PFSK-1 (cell line): ENCODE measurements at regions not wholly inside any gene's neighbourhood (a gene's known extent, or its start where the extent isn't known, plus 50 kb on each side); places are given as distances from the start of the nearest gene placed in this dataset.

Experiments
- FOXP2 ChIP-seq: optimal IDR thresholded peaks from 2 replicates; pipeline ENCODE3; 2011; ENCODE audit warnings: borderline replicate concordance, control low read depth, inconsistent platforms; ENCODE audit not compliant: insufficient read depth; ENCODE audit errors: extremely low read length, extremely low read depth
- POLR2AphosphoS5 ChIP-seq: IDR thresholded peaks from 2 replicates; pipeline ENCODE4 v1.6.1; 2012; ENCODE audit warnings: low read depth, mild to moderate bottlenecking, control low read depth, low read length, moderate library complexity
- REST ChIP-seq, 2 experiments: IDR thresholded peaks; 2 replicates each; pipeline versions ENCODE4 v1.6.1 to v1.8.0; 2011 to 2012; ENCODE audit warnings: low read depth in 2 of 2, low read length in 2 of 2, control low read depth in 1 of 2, inconsistent platforms in 1 of 2, mild to moderate bottlenecking in 1 of 2, moderate library complexity in 1 of 2; ENCODE audit not compliant: insufficient read depth in 1 of 2
- SIN3A ChIP-seq: IDR thresholded peaks from 2 replicates; pipeline ENCODE4 v1.6.1; 2012; ENCODE audit warnings: mild to moderate bottlenecking, low read length, moderate library complexity, borderline replicate concordance; ENCODE audit not compliant: insufficient read depth
- TAF1 ChIP-seq: IDR thresholded peaks from 2 replicates; pipeline ENCODE4 v1.6.1; 2012; ENCODE audit warnings: low read length, control low read depth, borderline replicate concordance; ENCODE audit not compliant: insufficient read depth

GRCh38 chrX:39168609-39169008, 367.4 kb downstream of the MID1IP1 start:
- no peak for TF ChIP-seq POLR2AphosphoS5
- no peak for TF ChIP-seq REST (IDR thresholded peaks at IDR 0.05; ENCODE audit: insufficient read depth in 1 of 2, low read depth in 2 of 2, low read length in 2 of 2)
- no peak for TF ChIP-seq SIN3A
- no peak for TF ChIP-seq TAF1
- TF ChIP-seq FOXP2 = no peak
